Astrocyte (in vitro differentiated cells and primary cell): ENCODE measurements at regions not wholly inside any gene's neighbourhood (a gene's known extent, or its start where the extent isn't known, plus 50 kb on each side); places are given as distances from the start of the nearest gene placed in this dataset.

ENCODE experiments used
- EZH2 ChIP-seq: IDR thresholded peaks from 2 replicates; pipeline ENCODE4 v1.6.1; 2012; ENCODE audit warnings: mild to moderate bottlenecking, low read length, inconsistent platforms; ENCODE audit not compliant: insufficient read depth
- TF ChIP-seq, protein P1 (sequence below): IDR thresholded peaks from 2 replicates; pipeline ENCODE4 v1.5.1; 2011; ENCODE audit warnings: low read depth, mild to moderate bottlenecking, inconsistent platforms, low read length, moderate library complexity; ENCODE audit not compliant: insufficient read depth

DNA sequence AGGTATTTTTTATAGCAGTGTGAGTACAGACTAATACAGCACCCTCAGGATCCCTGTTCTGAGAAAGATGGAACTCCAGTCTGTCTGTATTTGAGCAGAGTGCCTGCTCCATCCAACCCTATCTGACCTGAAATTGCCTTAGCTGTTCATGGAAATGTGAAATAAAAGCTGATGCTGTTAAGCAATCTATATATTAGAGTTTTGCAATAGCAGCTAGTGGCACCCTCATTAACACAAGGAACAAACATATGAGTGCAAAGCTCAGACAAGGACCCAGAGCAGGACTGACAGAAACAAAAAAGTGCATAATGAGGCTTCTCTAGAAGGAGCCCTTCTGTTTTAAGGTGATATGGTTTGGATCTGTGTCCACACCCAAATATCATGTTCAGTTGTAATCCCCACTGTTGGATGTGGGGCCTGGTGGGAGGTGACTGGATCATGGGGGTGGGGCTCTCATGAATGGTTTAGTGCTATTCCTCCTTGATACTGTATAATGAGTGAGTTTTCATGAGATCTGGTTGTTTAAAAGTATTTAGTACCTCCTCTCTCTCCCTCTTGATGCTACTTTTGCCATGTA, 272.9 kb upstream of the KLF3 start:
- TF ChIP-seq, protein P1, sequence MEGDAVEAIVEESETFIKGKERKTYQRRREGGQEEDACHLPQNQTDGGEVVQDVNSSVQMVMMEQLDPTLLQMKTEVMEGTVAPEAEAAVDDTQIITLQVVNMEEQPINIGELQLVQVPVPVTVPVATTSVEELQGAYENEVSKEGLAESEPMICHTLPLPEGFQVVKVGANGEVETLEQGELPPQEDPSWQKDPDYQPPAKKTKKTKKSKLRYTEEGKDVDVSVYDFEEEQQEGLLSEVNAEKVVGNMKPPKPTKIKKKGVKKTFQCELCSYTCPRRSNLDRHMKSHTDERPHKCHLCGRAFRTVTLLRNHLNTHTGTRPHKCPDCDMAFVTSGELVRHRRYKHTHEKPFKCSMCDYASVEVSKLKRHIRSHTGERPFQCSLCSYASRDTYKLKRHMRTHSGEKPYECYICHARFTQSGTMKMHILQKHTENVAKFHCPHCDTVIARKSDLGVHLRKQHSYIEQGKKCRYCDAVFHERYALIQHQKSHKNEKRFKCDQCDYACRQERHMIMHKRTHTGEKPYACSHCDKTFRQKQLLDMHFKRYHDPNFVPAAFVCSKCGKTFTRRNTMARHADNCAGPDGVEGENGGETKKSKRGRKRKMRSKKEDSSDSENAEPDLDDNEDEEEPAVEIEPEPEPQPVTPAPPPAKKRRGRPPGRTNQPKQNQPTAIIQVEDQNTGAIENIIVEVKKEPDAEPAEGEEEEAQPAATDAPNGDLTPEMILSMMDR = no peak
- TF ChIP-seq EZH2 = no peak
